HG02938 (cell line): ENCODE measurements at regions not wholly inside any gene's neighbourhood (a gene's known extent, or its start where the extent isn't known, plus 50 kb on each side); places are given as distances from the start of the nearest gene placed in this dataset.

Experiments
- ATAC-seq: cut with Tn5 transposase; IDR thresholded peaks from one replicate; pipeline ENCODE4 v1.9.1; 2021; ENCODE audit warnings: mild to moderate bottlenecking, moderate library complexity; ENCODE audit not compliant: unreplicated experiment

DNA sequence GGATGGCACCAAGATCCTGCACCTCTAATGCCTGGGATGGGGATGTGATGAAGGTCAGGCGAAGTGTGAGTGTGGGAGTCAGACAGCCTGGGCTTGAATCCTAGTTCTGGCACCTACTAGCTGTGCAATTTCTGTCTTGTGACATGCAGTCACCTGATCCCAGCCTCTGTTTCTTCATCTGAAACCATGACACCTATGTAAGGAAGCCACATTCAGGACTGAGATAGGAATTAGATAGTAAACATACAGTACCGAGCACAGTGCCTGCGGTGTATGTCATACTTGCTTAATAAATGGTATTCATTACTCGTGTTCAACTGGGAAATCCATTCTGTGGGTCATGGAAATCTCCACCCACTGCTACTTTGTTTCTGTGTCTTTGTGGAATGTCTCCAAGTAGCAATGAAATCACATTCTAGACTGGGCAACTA, 140.6 kb upstream of the STC2 start:
- ATAC-seq: no peak

DNA sequence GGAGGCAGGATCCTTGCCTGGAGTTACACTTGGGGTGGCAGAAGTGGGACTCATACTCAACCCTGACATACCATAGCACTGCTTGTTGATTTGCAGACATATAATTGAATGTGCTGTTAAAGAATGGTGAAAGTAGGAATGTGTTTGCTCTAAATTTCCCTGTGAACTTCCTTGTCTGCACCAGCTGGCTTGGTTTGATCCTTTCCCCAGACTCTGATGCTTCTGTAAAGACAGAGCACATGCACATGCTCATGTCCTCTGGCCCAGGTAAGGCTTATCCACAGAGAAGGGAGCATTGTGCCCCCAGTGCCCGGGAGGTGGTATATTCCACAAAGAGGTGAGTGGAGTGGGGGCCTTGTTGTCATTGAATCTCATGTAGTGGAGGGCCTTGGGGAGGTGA, 138.0 kb upstream of the STC2 start:
- ATAC-seq: no peak

GRCh38 chr5:173464813-173465212, 136.6 kb upstream of the STC2 start:
- ATAC-seq: no peak

- no peak for ATAC-seq
These were observed 135.0 kb upstream of the STC2 start for GRCh38 chr5:173463207-173463606.

DNA sequence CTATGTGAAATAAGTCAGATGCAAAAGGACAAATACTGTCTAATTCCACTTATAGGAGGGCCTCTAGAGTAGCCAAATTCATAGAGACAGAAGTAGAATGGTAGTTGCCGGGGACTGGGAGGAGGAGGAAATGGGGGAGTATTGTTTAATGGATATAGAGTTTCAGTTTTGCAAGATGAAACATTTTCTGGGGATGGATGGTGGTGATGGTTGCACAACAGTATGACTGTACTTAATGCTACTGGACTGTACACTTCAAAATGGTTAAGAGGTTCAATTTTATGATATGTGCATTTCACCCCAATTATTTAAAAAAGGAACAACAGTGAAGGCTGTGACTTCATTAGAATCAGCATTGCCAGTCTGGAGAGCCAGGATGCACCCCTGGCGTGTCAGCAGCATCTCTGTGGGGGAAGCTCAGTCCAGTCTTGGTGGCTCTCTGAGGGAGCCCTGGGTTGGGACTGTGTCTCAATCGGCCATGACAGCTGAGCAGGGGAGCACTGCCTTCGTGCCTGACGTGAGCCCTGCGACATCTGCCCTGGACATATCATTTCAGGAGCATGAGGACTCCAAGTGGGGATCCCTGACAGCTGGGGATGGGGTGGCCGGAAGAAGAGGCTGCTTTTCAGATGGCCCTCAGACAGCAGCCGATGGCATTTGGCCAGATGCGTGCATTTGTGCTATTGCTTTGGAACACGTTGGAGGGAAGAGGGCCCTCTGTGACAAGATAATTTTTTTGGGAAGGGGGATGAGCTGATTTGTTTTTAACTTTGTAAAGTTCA, 130.8 kb upstream of the STC2 start:
- ATAC-seq: no peak

- no peak for ATAC-seq
These were observed 129.3 kb upstream of the STC2 start for GRCh38 chr5:173457482-173457881.

GRCh38 chr5:173456751-173457171, 128.5 kb upstream of the STC2 start:
- no peak for ATAC-seq

DNA sequence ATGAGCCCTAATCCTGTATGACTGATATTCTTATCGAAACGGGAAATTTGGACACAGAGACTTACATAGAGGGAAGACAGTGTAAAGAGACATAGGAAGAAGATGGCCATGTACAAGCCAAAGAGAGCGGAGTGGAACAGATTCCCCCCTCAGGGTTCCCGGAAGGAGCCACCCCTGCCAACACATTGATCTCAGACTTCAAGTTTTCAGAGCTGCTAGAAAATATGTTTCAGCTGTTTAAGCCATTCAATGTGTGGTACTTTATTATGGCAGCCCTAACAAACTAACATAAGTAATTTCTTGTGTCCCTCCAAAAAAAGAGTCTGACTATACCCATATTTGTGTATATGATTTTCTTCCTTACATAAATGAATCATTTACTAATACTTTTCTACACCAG, 128.0 kb upstream of the STC2 start:
- no peak for ATAC-seq

DNA sequence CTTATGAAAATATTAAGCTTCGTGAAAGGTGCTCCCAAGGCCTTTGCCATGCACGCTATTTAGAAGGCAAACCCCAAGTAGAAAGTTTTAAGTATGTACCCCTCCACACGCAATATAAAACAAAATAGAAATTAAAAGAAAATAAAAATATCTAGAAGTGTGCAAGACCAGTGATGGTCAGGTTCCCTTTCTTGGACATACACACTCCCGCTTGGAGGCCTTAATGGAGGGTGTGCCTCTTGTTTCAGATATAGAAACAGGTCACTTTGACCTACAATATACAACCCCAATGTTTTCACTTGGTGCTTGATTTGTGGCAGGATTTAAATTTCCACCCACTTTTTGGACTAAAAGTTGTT, 127.4 kb upstream of the STC2 start:
- ATAC-seq: no peak

DNA sequence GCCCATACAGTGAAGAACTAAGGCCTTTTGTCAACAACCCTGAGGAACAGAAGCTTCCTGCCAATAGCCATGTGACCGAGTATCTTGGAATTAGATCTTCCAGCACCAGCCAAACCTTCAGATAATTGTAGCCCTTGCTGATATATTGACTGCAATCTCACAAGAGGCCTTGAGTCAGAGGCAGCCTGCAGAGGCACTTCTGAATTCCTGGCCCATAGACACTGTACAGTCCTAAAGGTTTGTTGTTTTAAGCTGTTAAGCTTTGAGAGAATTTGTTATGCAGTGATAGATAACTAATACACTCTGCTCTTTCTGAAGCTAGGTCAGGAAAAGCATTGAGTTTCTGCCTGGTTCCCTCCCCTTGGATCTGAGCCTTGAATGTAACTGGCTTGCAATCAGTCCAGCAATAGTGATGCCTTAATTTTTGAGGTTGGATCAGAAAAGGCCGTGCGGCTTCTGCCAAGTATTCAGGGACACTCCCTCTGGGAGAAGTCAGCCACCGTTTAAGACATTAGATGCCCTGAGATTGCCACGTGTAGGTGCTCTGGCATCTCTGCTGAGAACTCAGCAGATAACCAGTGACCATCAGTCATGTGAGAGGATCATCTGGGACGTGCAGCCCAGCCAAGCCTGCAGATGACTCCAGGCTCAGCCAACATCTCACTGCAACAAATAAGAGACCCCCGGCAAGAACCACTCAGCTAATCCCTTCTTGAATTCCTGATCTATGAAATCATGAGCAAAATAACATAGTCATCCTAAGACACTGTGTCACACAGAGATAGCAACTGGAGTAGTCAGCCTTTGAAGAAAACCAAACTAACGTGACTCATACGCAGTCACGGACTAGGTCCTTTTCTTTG, 126.8 kb upstream of the STC2 start:
- ATAC-seq: no peak

DNA sequence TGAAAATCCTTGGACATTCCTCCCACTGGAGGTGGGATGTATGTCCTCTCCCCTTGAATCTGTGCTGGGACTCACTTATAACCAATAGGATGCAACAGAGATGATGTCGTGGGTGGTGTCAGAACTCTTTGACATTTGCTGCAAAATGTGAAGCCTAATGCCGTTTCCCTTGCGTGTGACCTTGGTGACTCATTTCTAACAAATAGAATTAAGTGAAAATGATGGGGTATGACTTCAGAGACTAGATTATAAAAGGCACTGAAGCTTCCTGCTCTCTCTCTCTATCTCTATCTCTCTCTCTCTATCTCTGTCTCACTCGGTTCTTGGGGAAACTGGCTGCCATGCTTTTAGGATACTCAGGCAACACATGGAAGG, 126.1 kb upstream of the STC2 start:
- ATAC-seq: no peak

GRCh38 chr5:173453167-173453566, 125.0 kb upstream of the STC2 start:
- ATAC-seq: no peak

- ATAC-seq: no peak
These were observed 124.1 kb upstream of the STC2 start for GRCh38 chr5:173452119-173452905.

GRCh38 chr5:173451651-173452050, 123.4 kb upstream of the STC2 start:
- no peak for ATAC-seq

DNA sequence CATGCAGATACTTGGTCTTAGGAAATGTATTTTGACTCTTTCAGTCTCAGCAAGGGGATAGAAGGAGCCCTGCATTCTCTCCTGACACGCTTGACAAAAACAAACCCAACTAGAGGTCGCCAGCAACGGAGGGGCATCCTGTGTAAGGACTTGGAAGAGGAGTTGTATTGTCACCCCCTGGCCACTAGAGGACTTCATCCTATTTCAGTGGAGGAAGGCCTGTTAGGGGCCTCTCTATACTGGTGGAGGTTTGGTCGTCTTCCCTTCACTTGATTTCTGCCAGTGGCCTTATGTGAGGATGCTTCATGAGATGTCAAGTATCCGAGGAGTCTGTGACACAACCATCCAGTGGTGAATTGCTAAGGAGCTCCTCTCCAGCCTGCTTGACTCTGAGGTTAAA, 122.8 kb upstream of the STC2 start:
- ATAC-seq: no peak

GRCh38 chr5:173450188-173450587, 122.0 kb upstream of the STC2 start:
- ATAC-seq: no peak

- ATAC-seq: no peak
These were observed 120.6 kb upstream of the STC2 start for GRCh38 chr5:173448856-173449255.

DNA sequence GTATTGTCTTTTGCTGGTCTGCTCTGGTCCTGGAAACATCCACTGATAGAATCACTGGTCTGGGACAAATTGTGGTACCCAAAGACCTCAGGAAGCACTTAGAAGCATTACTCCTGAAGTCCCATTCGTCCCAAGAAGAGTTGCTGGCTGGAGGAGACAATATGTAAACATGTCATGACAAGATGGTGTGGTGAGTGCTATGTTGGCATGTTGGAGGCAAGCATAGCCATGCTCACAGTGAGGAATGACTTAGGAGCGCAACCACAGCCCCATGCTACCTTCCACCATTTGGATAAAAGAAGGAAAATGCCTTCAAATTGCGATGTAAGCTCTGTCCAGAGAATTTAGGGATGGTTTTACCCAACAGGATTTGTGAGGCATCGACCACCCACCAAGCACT, 115.8 kb upstream of the STC2 start:
- ATAC-seq: no peak

DNA sequence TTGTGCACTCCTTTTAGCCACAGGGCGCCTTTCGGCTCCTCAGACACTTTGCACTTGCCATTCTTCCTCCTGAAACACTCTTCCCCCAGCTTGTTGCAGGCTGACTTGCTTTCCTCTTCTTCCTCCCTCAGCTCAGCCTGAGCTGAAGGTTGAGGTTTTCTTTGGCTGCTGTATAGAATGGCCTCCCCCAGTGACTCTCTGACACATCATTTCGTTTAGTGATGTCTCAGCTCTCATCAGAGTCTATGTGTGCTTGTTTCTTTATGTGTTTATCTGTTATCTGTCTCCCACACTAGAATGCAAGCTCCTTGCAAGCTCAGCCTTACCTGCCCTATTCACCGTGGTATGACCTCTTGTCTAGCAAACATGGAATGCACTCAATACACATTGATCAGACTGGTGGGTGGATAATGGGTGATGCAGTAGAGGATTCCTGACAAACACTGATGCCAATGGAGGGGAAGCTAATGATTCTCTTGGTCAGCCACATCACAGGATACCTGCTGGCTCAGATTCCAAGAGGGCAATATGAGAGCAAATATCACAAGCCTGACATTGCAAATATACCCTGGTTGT, 112.9 kb upstream of the STC2 start:
- ATAC-seq: no peak

GRCh38 chr5:173438951-173439350, 110.7 kb upstream of the STC2 start:
- no peak for ATAC-seq

DNA sequence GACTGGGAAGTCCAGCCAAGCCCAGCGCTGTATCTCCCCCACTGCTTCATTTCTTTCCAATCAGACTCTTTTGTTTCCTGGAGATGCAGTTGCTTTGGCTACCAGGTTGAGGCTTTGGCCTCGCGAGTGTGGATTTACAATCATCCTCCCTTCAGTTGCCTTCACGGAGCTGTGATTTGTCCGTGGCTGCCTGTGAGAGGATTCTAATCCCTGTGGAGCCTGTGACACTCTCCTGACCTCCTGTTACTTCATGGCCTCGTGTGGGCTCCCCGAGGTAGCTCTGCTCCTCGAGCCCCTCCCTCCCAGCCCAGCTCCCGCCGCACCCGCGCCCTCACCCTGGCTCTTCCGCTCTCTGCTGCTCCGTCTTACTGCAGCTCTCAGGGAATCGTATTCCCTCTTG, 107.2 kb upstream of the STC2 start:
- ATAC-seq: no peak
